ENCODE measurements at regions not wholly inside any gene's neighbourhood (a gene's known extent, or its start where the extent isn't known, plus 50 kb on each side); places are given as distances from the start of the nearest gene placed in this dataset.

GRCh38 chr12:111164833-111165525 lies 203.9 kb downstream of the PHETA1 start:
- TF ChIP-seq CTCF (conservative IDR thresholded peaks at IDR 0.05; ENCODE audit: low read depth, low read length) = no peak
- no peak overlapping the region for H3K27ac ChIP-seq
- H4K20me1 ChIP-seq (ENCODE audit: insufficient read depth) = no peaks in the 10 kb centered on the region
- no peaks in the 10 kb centered on the region for H3K36me3 ChIP-seq (ENCODE audit: insufficient read depth)
- H2AFZ ChIP-seq (ENCODE audit: low read depth) = no peak overlapping the region
- no peak overlapping the region for H3K4me3 ChIP-seq (IDR thresholded peaks at IDR 0.05; ENCODE audit: insufficient read depth, low read depth, low read length)
- H3K79me2 ChIP-seq (ENCODE audit: insufficient read depth, low read depth) = no peaks in the 10 kb centered on the region
- H3K4me2 ChIP-seq = no peak overlapping the region
- no peaks in the 10 kb centered on the region for H3K4me1 ChIP-seq (ENCODE audit: low read depth, poor library complexity, severe bottlenecking)
- H3K27me3 ChIP-seq (ENCODE audit: insufficient read depth, low read depth) = no peaks in the 10 kb centered on the region
- H3K9ac ChIP-seq = no peak overlapping the region

GRCh38 chr12:111163422-111163821 lies 205.5 kb downstream of the PHETA1 start:
- H4K20me1 ChIP-seq (ENCODE audit: insufficient read depth) = no peaks in the 10 kb centered on the region
- H3K9ac ChIP-seq = no peak overlapping the region
- H3K27me3 ChIP-seq (ENCODE audit: insufficient read depth, low read depth) = no peaks in the 10 kb centered on the region
- H3K79me2 ChIP-seq (ENCODE audit: insufficient read depth, low read depth) = no peaks in the 10 kb centered on the region
- H3K36me3 ChIP-seq (ENCODE audit: insufficient read depth) = no peaks in the 10 kb centered on the region
- no peak overlapping the region for H3K27ac ChIP-seq
- no peaks in the 10 kb centered on the region for H3K4me1 ChIP-seq (ENCODE audit: low read depth, poor library complexity, severe bottlenecking)
- H3K4me3 ChIP-seq (IDR thresholded peaks at IDR 0.05; ENCODE audit: insufficient read depth, low read depth, low read length) = no peak overlapping the region
- H3K4me2 ChIP-seq = no peak overlapping the region
- no peak for TF ChIP-seq CTCF (conservative IDR thresholded peaks at IDR 0.05; ENCODE audit: low read depth, low read length)
- no peak overlapping the region for H2AFZ ChIP-seq (ENCODE audit: low read depth)

DNA sequence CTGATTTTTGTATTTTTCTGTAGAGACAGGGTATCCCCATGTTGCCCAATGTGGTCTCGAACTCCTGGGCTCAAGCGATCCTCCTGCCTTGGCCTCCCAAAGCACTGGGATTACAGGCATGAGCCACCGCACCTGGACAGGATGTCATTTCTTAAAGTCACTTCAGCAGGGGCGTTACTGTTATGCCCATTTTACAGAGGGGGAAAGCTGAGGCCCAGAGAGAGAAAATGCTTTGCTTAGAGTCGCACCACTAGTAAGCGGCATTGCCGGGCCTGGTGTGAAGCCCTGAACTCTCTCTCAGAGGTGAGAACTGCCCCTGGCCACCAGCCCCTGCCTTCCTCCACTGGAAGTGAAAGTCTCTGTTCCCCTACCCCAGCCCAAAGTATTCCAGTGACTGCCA lies 207.0 kb downstream of the PHETA1 start:
- H2AFZ ChIP-seq (ENCODE audit: low read depth) = no peak overlapping the region

GRCh38 chr12:111160350-111161241 lies 208.3 kb downstream of the PHETA1 start:
- H3K9ac ChIP-seq = no peak overlapping the region
- H3K27me3 ChIP-seq (ENCODE audit: insufficient read depth, low read depth) = no peaks in the 10 kb centered on the region
- TF ChIP-seq CTCF (conservative IDR thresholded peaks at IDR 0.05; ENCODE audit: low read depth, low read length) = no peak
- no peaks in the 10 kb centered on the region for H3K79me2 ChIP-seq (ENCODE audit: insufficient read depth, low read depth)
- no peak overlapping the region for H2AFZ ChIP-seq (ENCODE audit: low read depth)
- no peak overlapping the region for H3K4me3 ChIP-seq (IDR thresholded peaks at IDR 0.05; ENCODE audit: insufficient read depth, low read depth, low read length)
- H3K4me1 ChIP-seq (ENCODE audit: low read depth, poor library complexity, severe bottlenecking) = no peaks in the 10 kb centered on the region
- no peak overlapping the region for H3K4me2 ChIP-seq
- no peaks in the 10 kb centered on the region for H3K36me3 ChIP-seq (ENCODE audit: insufficient read depth)
- H4K20me1 ChIP-seq (ENCODE audit: insufficient read depth) = no peaks in the 10 kb centered on the region
- H3K27ac ChIP-seq = no peak overlapping the region

More for the DNA sequence above, 207.0 kb downstream of the PHETA1 start:
- Histone ChIP-seq H4K20me1 (ENCODE audit: insufficient read depth) (no peaks in the 10 kb centered on the region), H3K9ac (no peak overlapping the region), H3K4me2 (no peak overlapping the region), H3K4me3 (IDR thresholded peaks at IDR 0.05; ENCODE audit: insufficient read depth, low read depth, low read length) (no peak overlapping the region), H3K4me1 (ENCODE audit: low read depth, poor library complexity, severe bottlenecking) (no peaks in the 10 kb centered on the region), H3K27ac (no peak overlapping the region), H3K36me3 (ENCODE audit: insufficient read depth) (no peaks in the 10 kb centered on the region), H3K27me3 (ENCODE audit: insufficient read depth, low read depth) (no peaks in the 10 kb centered on the region), H3K79me2 (ENCODE audit: insufficient read depth, low read depth) (no peaks in the 10 kb centered on the region)
- no peak for TF ChIP-seq CTCF (conservative IDR thresholded peaks at IDR 0.05; ENCODE audit: low read depth, low read length)
